ENCODE measurements at regions not wholly inside any gene's neighbourhood (a gene's known extent, or its start where the extent isn't known, plus 50 kb on each side); places are given as distances from the start of the nearest gene placed in this dataset.

GRCh38 chr21:27213303-27213702, 246.4 kb upstream of the ADAMTS5 start:
- TF ChIP-seq CTCF (IDR thresholded peaks at IDR 0.05) (no peak), POLR2A (IDR thresholded peaks at IDR 0.05) (no peak)

Measured in uterus (tissue), 2 donors.